GM12878 (cell line): ENCODE measurements at regions not wholly inside any gene's neighbourhood (a gene's known extent, or its start where the extent isn't known, plus 50 kb on each side); places are given as distances from the start of the nearest gene placed in this dataset.

Experiments used
- ATAC-seq: fragments of 200-7000 bp; cut with Tn5 transposase; 3 replicates; pipeline ENCODE4 v1.9.1; 2020; ENCODE audit warnings: mild to moderate bottlenecking, moderate library complexity
- BruUV-seq: library from RNA; stranded (reverse); fragments of 400-500 nt; replicated peaks from 2 replicates; lab custom pipeline; 2021; lab: Mats Ljungman, UMichigan
- CTCF ChIA-PET: fragments of 300-600 bp; sonication (Branson Sonifier 250); formaldehyde crosslinking; extraction: SDS; loops from one replicate; lab custom pipeline; 2021; ENCODE audit warnings: inconsistent platforms; lab: Yijun Ruan, JAX
- POLR2A ChIA-PET: fragments of 350-600 bp; formaldehyde crosslinking; extraction: SDS; loops from one replicate; lab custom pipeline; 2021; ENCODE audit warnings: inconsistent platforms; lab: Charles Lee
- RAD21 ChIA-PET: fragments of 300-600 bp; sonication (Branson Sonifier 250); formaldehyde crosslinking; loops from one replicate; lab custom pipeline; 2023; ENCODE audit warnings: antibody characterized with exemption; ENCODE audit not compliant: unreplicated experiment; lab: Charles Lee
- SMC1A ChIA-PET: fragments of 300-600 bp; sonication (Branson Sonifier 250); formaldehyde crosslinking; loops from one replicate; lab custom pipeline; 2023; ENCODE audit not compliant: unreplicated experiment, uncharacterized antibody; lab: Charles Lee
- DNase-seq: peaks from one replicate; pipeline ENCODE4 v3.0.0-alpha.2; 2011; ENCODE audit warnings: low read depth, low spot score
- FAIRE-seq: peaks from 3 replicates; lab custom pipeline; 2011; peaks lifted over from hg19 to GRCh38; lab: Jason Lieb, UNC
- H2AFZ ChIP-seq: 2 replicates; pipeline ENCODE4 v1.6.0; 2011; ENCODE audit warnings: low read depth, low read length, control low read depth; ENCODE audit not compliant: control insufficient read depth
- H3K27ac ChIP-seq: 2 replicates; pipeline ENCODE4 v1.5.1; 2011; ENCODE audit warnings: control low read depth; ENCODE audit not compliant: control insufficient read depth, insufficient read depth
- H3K27me3 ChIP-seq, 2 experiments: replicated peaks in 1 of 2; 2 replicates each; pipeline versions ENCODE4 v1.6.0 to v1.6.1; 2011; ENCODE audit warnings: low read length in 1 of 2; ENCODE audit not compliant: control insufficient read depth in 2 of 2, insufficient read depth in 2 of 2
- H3K36me3 ChIP-seq, 2 experiments: 2 replicates each; pipeline ENCODE4 v1.5.1; 2011; ENCODE audit warnings: low read length in 1 of 2; ENCODE audit not compliant: control insufficient read depth in 2 of 2, insufficient read depth in 2 of 2
- H3K4me1 ChIP-seq: 2 replicates; pipeline ENCODE4 v1.6.1; 2011; ENCODE audit warnings: mild to moderate bottlenecking, low read length, moderate library complexity, mixed read lengths; ENCODE audit not compliant: control insufficient read depth, insufficient read depth
- H3K4me2 ChIP-seq: 2 replicates; pipeline ENCODE4 v1.6.0; 2011; ENCODE audit warnings: control low read depth; ENCODE audit not compliant: control insufficient read depth, insufficient read depth
- H3K4me3 ChIP-seq: fragments of 200-600 bp; sonication (generic); 2 replicates; pipeline ENCODE4 v1.5.1; 2016
- H3K79me2 ChIP-seq: 2 replicates; pipeline ENCODE4 v1.6.0; 2011; ENCODE audit warnings: low read length; ENCODE audit not compliant: control insufficient read depth, insufficient read depth
- H3K9ac ChIP-seq: 2 replicates; pipeline ENCODE4 v1.8.0; 2011; ENCODE audit warnings: low read length, control low read depth, mixed read lengths; ENCODE audit not compliant: control insufficient read depth, insufficient read depth
- H3K9me3 ChIP-seq: replicated peaks from 3 replicates; pipeline ENCODE4 v1.5.1; 2011; ENCODE audit warnings: mild to moderate bottlenecking, low read length; ENCODE audit not compliant: control insufficient read depth, insufficient read depth
- H4K20me1 ChIP-seq: 2 replicates; pipeline ENCODE4 v1.6.0; 2011; ENCODE audit not compliant: control insufficient read depth, insufficient read depth
- BCL11A ChIP-seq: IDR thresholded peaks from 2 replicates; pipeline ENCODE4 v1.6.1; 2011; ENCODE audit warnings: low read depth, low read length
- CHD1 ChIP-seq: IDR thresholded peaks from 2 replicates; pipeline ENCODE4 v1.6.1; 2012; ENCODE audit warnings: low read depth, low read length, improper control_type of control experiment
- HCFC1 ChIP-seq: fragments of 150-350 bp; IDR thresholded peaks from 2 replicates; pipeline ENCODE4 v1.6.1; 2014; ENCODE audit warnings: low read length
- HDAC6 ChIP-seq: fragments of 200-600 bp; sonication (generic); IDR thresholded peaks from one replicate; pipeline ENCODE4 v1.8.0; 2017; ENCODE audit warnings: antibody characterized with exemption; ENCODE audit not compliant: unreplicated experiment
- JUNB ChIP-seq: IDR thresholded peaks from 2 replicates; pipeline ENCODE4 v1.6.1; 2016; ENCODE audit warnings: antibody characterized with exemption, mild to moderate bottlenecking
- MTA2 ChIP-seq: fragments of 450-650 bp; IDR thresholded peaks from 2 replicates; pipeline ENCODE4 v1.6.1; 2016; ENCODE audit warnings: low read depth, mild to moderate bottlenecking, moderate library complexity
- POLR2A ChIP-seq: IDR thresholded peaks from 2 replicates; pipeline ENCODE4 v1.6.1; 2011; ENCODE audit warnings: low read depth, mild to moderate bottlenecking, low read length
- SIN3A ChIP-seq: IDR thresholded peaks from 2 replicates; pipeline ENCODE4 v1.6.1; 2012; ENCODE audit warnings: low read depth, low read length, improper control_type of control experiment
- SREBF1 ChIP-seq: IDR thresholded peaks from 2 replicates; pipeline ENCODE4 v1.6.1; 2012; ENCODE audit warnings: mild to moderate bottlenecking, low read length
- STAT1 ChIP-seq: fragments of 450-650 bp; conservative IDR thresholded peaks from 2 replicates; pipeline ENCODE4 v1.6.1; 2014; ENCODE audit warnings: antibody characterized with exemption, mild to moderate bottlenecking
- SUZ12 ChIP-seq: fragments of 200-600 bp; sonication (generic); IDR thresholded peaks from one replicate; pipeline ENCODE4 v1.6.1; 2018; ENCODE audit warnings: antibody characterized with exemption, mild to moderate bottlenecking; ENCODE audit not compliant: unreplicated experiment
- TCF3 ChIP-seq: IDR thresholded peaks from 2 replicates; pipeline ENCODE4 v1.6.1; 2012; ENCODE audit warnings: low read depth, mild to moderate bottlenecking, low read length, borderline replicate concordance; ENCODE audit not compliant: insufficient read depth
- ZNF274 ChIP-seq: IDR thresholded peaks from one replicate; pipeline ENCODE4 v1.8.0; 2011; ENCODE audit not compliant: insufficient read length, insufficient read depth
- WGBS: methylation state at CpG from one replicate; pipeline ENCODE4 v1.1.6; 2016; ENCODE audit warnings: low lambda C conversion rate; ENCODE audit not compliant: insufficient replicate concordance, insufficient coverage; ENCODE audit errors: missing lambda C conversion rate; 5-methylcytosine and 5-hydroxymethylcytosine counted together
- in situ Hi-C: fragments of 300-500 bp; cut with MboI; formaldehyde crosslinking; loops from 9 replicates; pipeline ENCODE4 v1.14.3; 2018; ENCODE audit warnings: mixed read lengths
- intact Hi-C: fragments of 100-400 bp; cut with micrococcal nuclease; formaldehyde crosslinking; loops from one replicate; pipeline ENCODE4 v1.14.2; 2022; ENCODE audit not compliant: unreplicated experiment

- no peak for TF ChIP-seq BCL11A
- no peak for TF ChIP-seq STAT1
- TF ChIP-seq HCFC1 = no peak
- no peak for TF ChIP-seq SREBF1
- TF ChIP-seq JUNB = no peak
- TF ChIP-seq HDAC6 = no peak
- TF ChIP-seq SIN3A = no peak
- no peak for TF ChIP-seq SUZ12
- TF ChIP-seq ZNF274 = no peak
- TF ChIP-seq MTA2 = no peak
- TF ChIP-seq CHD1 = no peak
- WGBS = 29% methylated on average over 19 of the region's 19 CpGs
- POLR2A ChIA-PET = no interaction called here
Measured at GRCh38 chr22:27399161-27399560, 402.4 kb downstream of the MN1 start.

GRCh38 chr22:27400811-27401210, 400.7 kb downstream of the MN1 start:
- H2AFZ ChIP-seq = no peak overlapping the region
- ATAC-seq (no peak), FAIRE-seq (no peak), DNase-seq (no peak)
- H3K36me3 ChIP-seq = no peaks in the 10 kb centered on the region
- in situ Hi-C loops (loop anchor here (10.0 kb wide), 1 partner anchor 604 kb away; no protein-coding TSS in a partner anchor), intact Hi-C loops (no loop called here)
- ChIA-PET SMC1A (no interaction called here), CTCF (no interaction called here), POLR2A (no interaction called here), RAD21 (no interaction called here)
- no peaks in the 10 kb centered on the region for H4K20me1 ChIP-seq
- BruUV-seq = no TSS peak
- H3K79me2 ChIP-seq = no peaks in the 10 kb centered on the region
- no peak overlapping the region for H3K9ac ChIP-seq
- no peaks in the 10 kb centered on the region for H3K27me3 ChIP-seq
- H3K4me3 ChIP-seq = no peak overlapping the region
- no peaks in the 10 kb centered on the region for H3K4me1 ChIP-seq
- 0% methylated on average over 1 of the region's 1 CpG for WGBS
- no peaks in the 10 kb centered on the region; the same call in 2 of the 3 replicates for H3K9me3 ChIP-seq
- H3K27ac ChIP-seq = no peak overlapping the region
- TF ChIP-seq HCFC1 = no peak
- TF ChIP-seq POLR2A = no peak
- no peak for TF ChIP-seq TCF3
- no peak overlapping the region for H3K4me2 ChIP-seq

More at GRCh38 chr22:27399161-27399560, 402.4 kb downstream of the MN1 start:
- H3K4me1 ChIP-seq = no peaks in the 10 kb centered on the region
- intact Hi-C loops = no loop called here
- H3K36me3 ChIP-seq = no peaks in the 10 kb centered on the region
- CTCF ChIA-PET = no interaction called here
- no peaks in the 10 kb centered on the region; the same call in 2 of the 3 replicates for H3K9me3 ChIP-seq
- H3K79me2 ChIP-seq = no peaks in the 10 kb centered on the region
- SMC1A ChIA-PET = no interaction called here
- no TSS peak for BruUV-seq
- in situ Hi-C loops = loop anchor here (5.0 kb wide), 1 partner anchor 48 kb away; no protein-coding TSS in a partner anchor
- RAD21 ChIA-PET = no interaction called here
- ATAC-seq = no peak
- DNase-seq = no peak
- H2AFZ ChIP-seq = no peak overlapping the region
- no peaks in the 10 kb centered on the region for H3K27me3 ChIP-seq
- no peak overlapping the region for H3K4me2 ChIP-seq
- no peak overlapping the region for H3K4me3 ChIP-seq
- no peak overlapping the region for H3K27ac ChIP-seq
- H4K20me1 ChIP-seq = no peaks in the 10 kb centered on the region
- H3K9ac ChIP-seq = no peak overlapping the region
- no peak for FAIRE-seq
